Hematopoietic multipotent progenitor cell (in vitro differentiated cells): ENCODE measurements at regions not wholly inside any gene's neighbourhood (a gene's known extent, or its start where the extent isn't known, plus 50 kb on each side); places are given as distances from the start of the nearest gene placed in this dataset.
"Not testable (repeated sequence)": the region's sequence is repeated elsewhere in the genome, so short reads cannot be mapped to it uniquely, and the experiment has no call there.

Experiments
- DNase-seq, 3 donors: peaks; one replicate each; pipeline ENCODE4 v3.0.0-alpha.2; 2011 to 2015; ENCODE audit warnings: low read depth in 2 of 3, low spot score in 2 of 3

- DNase-seq = not testable (repeated sequence)
Observed at GRCh38 chr4:26017961-26018700, 104.1 kb downstream of the SMIM20 start.

GRCh38 chr4:26020083-26020668 lies 106.2 kb downstream of the SMIM20 start:
- no peak for DNase-seq

GRCh38 chr4:26020881-26021280 lies 106.9 kb downstream of the SMIM20 start:
- DNase-seq = no peak

GRCh38 chr4:26021417-26022345 lies 107.7 kb downstream of the SMIM20 start:
- DNase-seq = no peak

GRCh38 chr4:26022346-26023202 lies 108.6 kb downstream of the SMIM20 start:
- no peak for DNase-seq

- no peak for DNase-seq
Observed at GRCh38 chr4:26023203-26023972, 109.4 kb downstream of the SMIM20 start.

- no peak for DNase-seq
Observed at GRCh38 chr4:26024079-26024478, 110.1 kb downstream of the SMIM20 start.

- no peak for DNase-seq
Observed at GRCh38 chr4:26028133-26028792, 114.2 kb downstream of the SMIM20 start.

GRCh38 chr4:26028793-26029567 lies 115.0 kb downstream of the SMIM20 start:
- peak; percentile 9 to 64 (median 59) for DNase-seq

GRCh38 chr4:26029568-26030131 lies 115.6 kb downstream of the SMIM20 start:
- DNase-seq = no peak

- DNase-seq = no peak
Observed at GRCh38 chr4:26030260-26030667, 116.2 kb downstream of the SMIM20 start.

- no peak for DNase-seq
Observed at GRCh38 chr4:26030780-26031179, 116.8 kb downstream of the SMIM20 start.

- no peak for DNase-seq
Observed at GRCh38 chr4:26031704-26032103, 117.7 kb downstream of the SMIM20 start.

GRCh38 chr4:26032142-26032541 lies 118.1 kb downstream of the SMIM20 start:
- no peak for DNase-seq

- no peak for DNase-seq
Observed at GRCh38 chr4:26032630-26033317, 118.8 kb downstream of the SMIM20 start.

GRCh38 chr4:26033389-26033788 lies 119.4 kb downstream of the SMIM20 start:
- no peak for DNase-seq

- no peak for DNase-seq
Observed at GRCh38 chr4:26034849-26035248, 120.8 kb downstream of the SMIM20 start.
